ENCODE measurements at regions not wholly inside any gene's neighbourhood (a gene's known extent, or its start where the extent isn't known, plus 50 kb on each side); places are given as distances from the start of the nearest gene placed in this dataset.
"Not testable (repeated sequence)": the region's sequence is repeated elsewhere in the genome, so short reads cannot be mapped to it uniquely, and the experiment has no call there.

GRCh38 chr2:187627153-187627552 lies 72.9 kb upstream of the TFPI start:
- TF ChIP-seq CTCF (IDR thresholded peaks at IDR 0.05; ENCODE audit: insufficient read depth, low read depth, low read length, missing control alignments), result no peak
- H3K4me3 ChIP-seq (ENCODE audit: low read depth, low read length), result no peak overlapping the region
- no peak for DNase-seq (ENCODE audit: low read depth)

- DNase-seq (ENCODE audit: low read depth); H3K4me3 ChIP-seq (ENCODE audit: low read depth, low read length): not testable (repeated sequence)
Observed at GRCh38 chr2:187636731-187637391, 82.6 kb upstream of the TFPI start.

- DNase-seq (ENCODE audit: low read depth); H3K4me3 ChIP-seq (ENCODE audit: low read depth, low read length): not testable (repeated sequence)
Observed at GRCh38 chr2:187637392-187637740, 83.1 kb upstream of the TFPI start.

GRCh38 chr2:187637771-187638170 lies 83.5 kb upstream of the TFPI start:
- not testable (repeated sequence) for H3K4me3 ChIP-seq (ENCODE audit: low read depth, low read length); DNase-seq (ENCODE audit: low read depth)

- no peak for TF ChIP-seq CTCF (IDR thresholded peaks at IDR 0.05; ENCODE audit: insufficient read depth, low read depth, low read length, missing control alignments)
- H3K4me3 ChIP-seq (ENCODE audit: low read depth, low read length), result no peak overlapping the region
- no peak for DNase-seq (ENCODE audit: low read depth)
Observed at GRCh38 chr2:187638840-187639239, 84.6 kb upstream of the TFPI start.

GRCh38 chr2:187640926-187641510 lies 86.8 kb upstream of the TFPI start:
- no peak for TF ChIP-seq CTCF (IDR thresholded peaks at IDR 0.05; ENCODE audit: insufficient read depth, low read depth, low read length, missing control alignments)
- no peak for DNase-seq (ENCODE audit: low read depth)
- no peak overlapping the region for H3K4me3 ChIP-seq (ENCODE audit: low read depth, low read length)

- TF ChIP-seq CTCF (IDR thresholded peaks at IDR 0.05; ENCODE audit: insufficient read depth, low read depth, low read length, missing control alignments), result no peak
- H3K4me3 ChIP-seq (ENCODE audit: low read depth, low read length), result no peak overlapping the region
- DNase-seq (ENCODE audit: low read depth), result no peak
Observed at GRCh38 chr2:187642498-187642897, 88.3 kb upstream of the TFPI start.

- no peak for TF ChIP-seq CTCF (IDR thresholded peaks at IDR 0.05; ENCODE audit: insufficient read depth, low read depth, low read length, missing control alignments)
- DNase-seq (ENCODE audit: low read depth), result no peak
- H3K4me3 ChIP-seq (ENCODE audit: low read depth, low read length), result no peak overlapping the region
Observed at GRCh38 chr2:187644486-187644885, 90.3 kb upstream of the TFPI start.

All from GM12865 (cell line).